ENCODE measurements at regions not wholly inside any gene's neighbourhood (a gene's known extent, or its start where the extent isn't known, plus 50 kb on each side); places are given as distances from the start of the nearest gene placed in this dataset.

DNA sequence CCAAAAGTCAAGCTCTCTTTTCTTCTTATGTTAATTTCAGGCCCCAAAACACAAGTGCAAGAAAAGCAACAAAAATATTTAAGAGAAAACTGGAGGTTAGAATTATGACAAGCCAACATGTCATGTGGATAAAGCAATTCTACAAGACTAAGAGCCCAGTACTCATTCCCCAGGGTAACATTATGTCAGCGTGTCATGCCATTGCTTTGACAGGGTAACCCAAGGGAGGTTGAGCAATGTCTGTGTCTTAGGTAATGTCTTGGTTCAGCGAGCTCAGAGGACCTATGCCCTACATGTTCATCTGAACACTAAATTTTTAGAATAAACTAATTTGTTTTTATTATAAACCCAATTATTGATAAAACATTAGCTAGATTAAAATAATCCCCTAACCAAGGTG is 173.2 kb upstream of the ZNF804A start:
- no peak for TF ChIP-seq POLR2AphosphoS5 (IDR thresholded peaks at IDR 0.05)
- TF ChIP-seq, protein P1, sequence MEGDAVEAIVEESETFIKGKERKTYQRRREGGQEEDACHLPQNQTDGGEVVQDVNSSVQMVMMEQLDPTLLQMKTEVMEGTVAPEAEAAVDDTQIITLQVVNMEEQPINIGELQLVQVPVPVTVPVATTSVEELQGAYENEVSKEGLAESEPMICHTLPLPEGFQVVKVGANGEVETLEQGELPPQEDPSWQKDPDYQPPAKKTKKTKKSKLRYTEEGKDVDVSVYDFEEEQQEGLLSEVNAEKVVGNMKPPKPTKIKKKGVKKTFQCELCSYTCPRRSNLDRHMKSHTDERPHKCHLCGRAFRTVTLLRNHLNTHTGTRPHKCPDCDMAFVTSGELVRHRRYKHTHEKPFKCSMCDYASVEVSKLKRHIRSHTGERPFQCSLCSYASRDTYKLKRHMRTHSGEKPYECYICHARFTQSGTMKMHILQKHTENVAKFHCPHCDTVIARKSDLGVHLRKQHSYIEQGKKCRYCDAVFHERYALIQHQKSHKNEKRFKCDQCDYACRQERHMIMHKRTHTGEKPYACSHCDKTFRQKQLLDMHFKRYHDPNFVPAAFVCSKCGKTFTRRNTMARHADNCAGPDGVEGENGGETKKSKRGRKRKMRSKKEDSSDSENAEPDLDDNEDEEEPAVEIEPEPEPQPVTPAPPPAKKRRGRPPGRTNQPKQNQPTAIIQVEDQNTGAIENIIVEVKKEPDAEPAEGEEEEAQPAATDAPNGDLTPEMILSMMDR (IDR thresholded peaks at IDR 0.05), result no peak
